T-helper 17 cell (primary cell): ENCODE measurements at regions not wholly inside any gene's neighbourhood (a gene's known extent, or its start where the extent isn't known, plus 50 kb on each side); places are given as distances from the start of the nearest gene placed in this dataset.
"Not testable (repeated sequence)": the region's sequence is repeated elsewhere in the genome, so short reads cannot be mapped to it uniquely, and the experiment has no call there.

Source experiments
- ATAC-seq: fragments of 150-1000 bp; cut with Tn5 transposase; 2 replicates; pipeline ENCODE4 v1.10.0; 2021; ENCODE audit warnings: mild to moderate bottlenecking, moderate library complexity
- DNase-seq, 3 donors: peaks; one replicate each; pipeline versions ENCODE4 v3.0.0 to v3.0.0-alpha.2; 2020 to 2021
- H3K9me3 ChIP-seq: one replicate; pipeline ENCODE4 v1.7.0; 2013; ENCODE audit warnings: low read length, mild to moderate bottlenecking; ENCODE audit not compliant: control insufficient read depth, poor library complexity, severe bottlenecking
- H3K27ac Mint-ChIP-seq: one replicate; pipeline ENCODE4 v1.8.0; 2022; ENCODE audit warnings: mild to moderate bottlenecking, moderate library complexity, mixed read lengths
- H3K27me3 Mint-ChIP-seq: one replicate; pipeline ENCODE4 v1.8.0; 2022; ENCODE audit warnings: mixed read lengths
- H3K36me3 Mint-ChIP-seq: one replicate; pipeline ENCODE4 v1.8.0; 2022; ENCODE audit warnings: low read depth, mixed read lengths
- H3K4me1 Mint-ChIP-seq: one replicate; pipeline ENCODE4 v1.8.0; 2022; ENCODE audit warnings: mild to moderate bottlenecking, mixed read lengths
- H3K4me3 Mint-ChIP-seq: one replicate; pipeline ENCODE4 v1.8.0; 2022; ENCODE audit warnings: mild to moderate bottlenecking, moderate library complexity, mixed read lengths

GRCh38 chr10:53548664-53549063 lies 776.1 kb upstream of the MBL2 start:
- Mint-ChIP-seq H3K4me3 (no peak overlapping the region), H3K4me1 (no peaks in the 10 kb centered on the region), H3K27ac (no peak overlapping the region), H3K27me3 (no peaks in the 10 kb centered on the region), H3K36me3 (no peaks in the 10 kb centered on the region)
- ATAC-seq (no peak), DNase-seq (no peak)
- peaks cover 6% of the 10 kb centered on the region for H3K9me3 ChIP-seq

- Mint-ChIP-seq H3K27me3 (no peaks in the 10 kb centered on the region), H3K4me1 (no peaks in the 10 kb centered on the region), H3K4me3 (no peak overlapping the region), H3K36me3 (no peaks in the 10 kb centered on the region), H3K27ac (no peak overlapping the region)
- H3K9me3 ChIP-seq: peaks cover 6% of the 10 kb centered on the region
- ATAC-seq (no peak), DNase-seq (no peak)
Measured at GRCh38 chr10:53547364-53547763, 774.8 kb upstream of the MBL2 start.

GRCh38 chr10:53543410-53543809 lies 770.8 kb upstream of the MBL2 start:
- peaks cover 3% of the 10 kb centered on the region for H3K9me3 ChIP-seq
- no peak overlapping the region for H3K4me3 Mint-ChIP-seq
- no peaks in the 10 kb centered on the region for H3K4me1 Mint-ChIP-seq
- ATAC-seq (no peak), DNase-seq (no peak)
- no peaks in the 10 kb centered on the region for H3K27me3 Mint-ChIP-seq
- H3K27ac Mint-ChIP-seq: no peak overlapping the region
- no peaks in the 10 kb centered on the region for H3K36me3 Mint-ChIP-seq

- H3K9me3 ChIP-seq: no peaks in the 10 kb centered on the region
- no peaks in the 10 kb centered on the region for H3K36me3 Mint-ChIP-seq
- H3K27ac Mint-ChIP-seq: no peak overlapping the region
- no peak overlapping the region for H3K4me3 Mint-ChIP-seq
- H3K4me1 Mint-ChIP-seq: no peaks in the 10 kb centered on the region
- DNase-seq (no peak), ATAC-seq (no peak)
- H3K27me3 Mint-ChIP-seq: no peaks in the 10 kb centered on the region
Measured at GRCh38 chr10:53537508-53537907, 764.9 kb upstream of the MBL2 start.

GRCh38 chr10:53536322-53536721 lies 763.7 kb upstream of the MBL2 start:
- H3K36me3 Mint-ChIP-seq: no peaks in the 10 kb centered on the region
- H3K9me3 ChIP-seq: no peaks in the 10 kb centered on the region
- DNase-seq (no peak), ATAC-seq (no peak)
- H3K27me3 Mint-ChIP-seq: no peaks in the 10 kb centered on the region
- no peak overlapping the region for H3K27ac Mint-ChIP-seq
- no peak overlapping the region for H3K4me3 Mint-ChIP-seq
- H3K4me1 Mint-ChIP-seq: no peaks in the 10 kb centered on the region

- Mint-ChIP-seq H3K4me3 (no peak overlapping the region), H3K36me3 (no peaks in the 10 kb centered on the region), H3K4me1 (no peaks in the 10 kb centered on the region), H3K27me3 (no peaks in the 10 kb centered on the region), H3K27ac (no peak overlapping the region)
- no peaks in the 10 kb centered on the region for H3K9me3 ChIP-seq
- DNase-seq: no peak
- ATAC-seq: no peak
Measured at GRCh38 chr10:53534428-53534827, 761.8 kb upstream of the MBL2 start.

GRCh38 chr10:53528974-53529373 lies 756.4 kb upstream of the MBL2 start:
- no peak for DNase-seq
- Mint-ChIP-seq H3K36me3 (no peaks in the 10 kb centered on the region), H3K27ac (no peak overlapping the region), H3K27me3 (no peaks in the 10 kb centered on the region), H3K4me3 (no peak overlapping the region), H3K4me1 (no peaks in the 10 kb centered on the region)
- ATAC-seq: no peak
- no peaks in the 10 kb centered on the region for H3K9me3 ChIP-seq

GRCh38 chr10:53521046-53521445 lies 748.5 kb upstream of the MBL2 start:
- DNase-seq (no peak), ATAC-seq (no peak)
- no peaks in the 10 kb centered on the region for H3K27me3 Mint-ChIP-seq
- no peaks in the 10 kb centered on the region for H3K4me1 Mint-ChIP-seq
- H3K27ac Mint-ChIP-seq: no peak overlapping the region
- no peaks in the 10 kb centered on the region for H3K36me3 Mint-ChIP-seq
- no peaks in the 10 kb centered on the region for H3K9me3 ChIP-seq
- no peak overlapping the region for H3K4me3 Mint-ChIP-seq

- Mint-ChIP-seq H3K4me3 (no peak overlapping the region), H3K36me3 (no peaks in the 10 kb centered on the region), H3K27ac (no peak overlapping the region), H3K4me1 (no peaks in the 10 kb centered on the region), H3K27me3 (no peaks in the 10 kb centered on the region)
- DNase-seq (no peak), ATAC-seq (no peak)
- H3K9me3 ChIP-seq: peaks cover 2% of the 10 kb centered on the region
Measured at GRCh38 chr10:53508197-53508596, 735.6 kb upstream of the MBL2 start.

GRCh38 chr10:53504492-53504891 lies 731.9 kb upstream of the MBL2 start:
- not testable (repeated sequence) for H3K4me3 Mint-ChIP-seq, H3K27ac Mint-ChIP-seq, DNase-seq, ATAC-seq, H3K27me3 Mint-ChIP-seq, H3K36me3 Mint-ChIP-seq, H3K4me1 Mint-ChIP-seq, H3K9me3 ChIP-seq

GRCh38 chr10:53491774-53492173 lies 719.2 kb upstream of the MBL2 start:
- ATAC-seq: no peak

GRCh38 chr10:53490553-53490952 lies 718.0 kb upstream of the MBL2 start:
- no peak for DNase-seq
- Mint-ChIP-seq H3K27ac (no peak overlapping the region), H3K36me3 (no peaks in the 10 kb centered on the region), H3K27me3 (no peaks in the 10 kb centered on the region), H3K4me1 (no peaks in the 10 kb centered on the region), H3K4me3 (no peak overlapping the region)
- no peak for ATAC-seq
- H3K9me3 ChIP-seq: no peaks in the 10 kb centered on the region

More at GRCh38 chr10:53491774-53492173, 719.2 kb upstream of the MBL2 start:
- Mint-ChIP-seq H3K27me3 (no peaks in the 10 kb centered on the region), H3K36me3 (no peaks in the 10 kb centered on the region), H3K4me3 (no peak overlapping the region), H3K4me1 (no peaks in the 10 kb centered on the region), H3K27ac (no peak overlapping the region)
- H3K9me3 ChIP-seq: no peaks in the 10 kb centered on the region
- DNase-seq: no peak

GRCh38 chr10:53489335-53490182 lies 717.0 kb upstream of the MBL2 start:
- ATAC-seq (no peak), DNase-seq (no peak)
- Mint-ChIP-seq H3K36me3 (no peaks in the 10 kb centered on the region), H3K27ac (no peak overlapping the region), H3K4me1 (no peaks in the 10 kb centered on the region), H3K4me3 (no peak overlapping the region), H3K27me3 (no peaks in the 10 kb centered on the region)
- peaks cover under 1% of the 10 kb centered on the region for H3K9me3 ChIP-seq
